ENCODE measurements at regions not wholly inside any gene's neighbourhood (a gene's known extent, or its start where the extent isn't known, plus 50 kb on each side); places are given as distances from the start of the nearest gene placed in this dataset.

DNA sequence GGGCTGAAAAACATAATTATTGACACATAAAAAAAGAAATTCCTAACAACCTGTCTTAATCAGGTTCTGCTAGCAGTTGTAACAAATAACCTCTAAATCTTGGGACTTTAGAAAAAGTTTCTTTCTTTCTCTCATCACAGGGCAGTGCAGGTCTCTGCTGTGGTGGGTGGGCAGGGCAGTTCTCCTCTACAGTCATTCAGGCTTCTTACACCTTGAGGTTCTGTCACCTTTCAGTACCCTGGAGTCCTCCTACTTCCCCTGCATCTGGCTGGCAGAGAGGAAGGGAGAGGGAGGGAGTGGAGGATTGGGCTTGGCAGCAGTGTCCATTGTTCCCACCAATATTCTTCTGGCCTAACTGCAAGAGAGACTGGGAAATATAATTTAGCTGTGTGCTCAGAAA is 112.2 kb upstream of the ANKRD55 start:
- TF ChIP-seq ZNF274 (IDR thresholded peaks at IDR 0.05; ENCODE audit: low read depth, low read length) (no peak), YY1 (IDR thresholded peaks at IDR 0.05; ENCODE audit: insufficient read depth, insufficient read length) (no peak)

Data from NT2/D1 (cell line).